ENCODE measurements at regions not wholly inside any gene's neighbourhood (a gene's known extent, or its start where the extent isn't known, plus 50 kb on each side); places are given as distances from the start of the nearest gene placed in this dataset.

GRCh38 chr10:94146746-94147145 lies 153.0 kb downstream of the PLCE1 start:
- TF ChIP-seq CTCF (IDR thresholded peaks at IDR 0.05) (no peak), POLR2A (IDR thresholded peaks at IDR 0.05) (no peak)

All from testis (tissue), 2 donors.